Astrocyte of the hippocampus (primary cell): ENCODE measurements at regions not wholly inside any gene's neighbourhood (a gene's known extent, or its start where the extent isn't known, plus 50 kb on each side); places are given as distances from the start of the nearest gene placed in this dataset.
"Not testable (repeated sequence)": the region's sequence is repeated elsewhere in the genome, so short reads cannot be mapped to it uniquely, and the experiment has no call there.

Source experiments
- DNase-seq: peaks from one replicate; pipeline ENCODE4 v3.0.0; 2011; ENCODE audit warnings: low read depth, low spot score

DNA sequence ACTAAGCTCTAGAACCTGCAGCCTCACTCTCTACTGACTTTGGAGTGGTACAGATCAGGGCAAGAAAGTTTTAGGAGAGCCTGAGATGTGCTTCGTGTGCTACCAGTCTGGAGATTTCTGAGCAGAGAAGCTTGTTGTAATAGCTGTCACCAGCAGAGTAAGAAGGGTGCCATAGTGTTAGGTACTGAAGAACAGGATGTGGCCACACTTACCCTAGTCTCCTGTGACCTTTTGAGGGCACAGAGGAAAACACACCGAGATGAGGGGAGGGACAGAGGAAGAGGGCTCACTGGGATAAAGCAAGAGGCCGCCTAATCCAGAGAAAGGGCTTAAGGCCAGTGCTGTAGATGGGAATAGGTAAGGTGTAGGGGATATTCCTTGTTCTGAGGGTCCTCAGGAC lies 146.2 kb upstream of the MTPN start:
- DNase-seq, result no peak

GRCh38 chr7:136122026-136122425 lies 144.9 kb upstream of the MTPN start:
- DNase-seq, result no peak

DNA sequence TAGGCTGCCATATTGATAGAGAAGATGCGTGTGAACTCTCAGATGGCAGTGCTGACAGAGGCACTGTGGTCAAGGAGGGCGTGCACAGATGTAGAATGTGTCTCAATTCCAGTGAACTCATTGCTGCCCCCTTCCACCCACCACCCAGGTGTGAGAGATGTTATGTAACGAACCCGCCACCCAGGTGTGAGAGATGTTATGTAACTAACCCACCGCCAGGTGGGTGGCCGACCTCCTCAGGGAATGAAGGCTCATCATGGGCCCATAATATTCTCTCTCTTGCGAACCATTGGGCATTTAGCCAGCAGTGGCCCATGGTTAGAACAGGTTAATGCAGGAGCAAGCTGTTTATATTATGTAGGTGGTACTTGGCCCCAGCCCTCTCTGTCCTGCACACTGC lies 140.4 kb upstream of the MTPN start:
- DNase-seq, result no peak

DNA sequence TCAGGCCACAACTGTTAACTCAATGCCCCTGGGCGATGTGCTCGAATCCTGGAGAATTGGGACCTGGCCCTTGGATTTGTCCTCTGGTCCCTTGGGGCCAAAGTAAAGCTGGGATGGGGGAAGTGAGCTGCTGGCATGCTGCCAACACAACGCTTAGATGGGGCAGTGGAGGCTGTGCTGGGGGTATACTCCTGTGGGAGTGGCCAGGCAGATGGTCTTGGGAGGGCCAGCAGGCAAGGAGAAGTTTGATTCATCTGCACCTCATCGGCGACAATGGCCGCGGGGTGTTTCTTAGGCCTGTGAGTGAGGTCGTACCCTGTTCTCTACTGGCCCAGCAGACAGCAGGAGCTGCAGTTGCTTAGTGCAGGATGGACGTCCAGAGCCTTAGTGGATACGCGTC lies 139.0 kb upstream of the MTPN start:
- DNase-seq, result no peak

DNA sequence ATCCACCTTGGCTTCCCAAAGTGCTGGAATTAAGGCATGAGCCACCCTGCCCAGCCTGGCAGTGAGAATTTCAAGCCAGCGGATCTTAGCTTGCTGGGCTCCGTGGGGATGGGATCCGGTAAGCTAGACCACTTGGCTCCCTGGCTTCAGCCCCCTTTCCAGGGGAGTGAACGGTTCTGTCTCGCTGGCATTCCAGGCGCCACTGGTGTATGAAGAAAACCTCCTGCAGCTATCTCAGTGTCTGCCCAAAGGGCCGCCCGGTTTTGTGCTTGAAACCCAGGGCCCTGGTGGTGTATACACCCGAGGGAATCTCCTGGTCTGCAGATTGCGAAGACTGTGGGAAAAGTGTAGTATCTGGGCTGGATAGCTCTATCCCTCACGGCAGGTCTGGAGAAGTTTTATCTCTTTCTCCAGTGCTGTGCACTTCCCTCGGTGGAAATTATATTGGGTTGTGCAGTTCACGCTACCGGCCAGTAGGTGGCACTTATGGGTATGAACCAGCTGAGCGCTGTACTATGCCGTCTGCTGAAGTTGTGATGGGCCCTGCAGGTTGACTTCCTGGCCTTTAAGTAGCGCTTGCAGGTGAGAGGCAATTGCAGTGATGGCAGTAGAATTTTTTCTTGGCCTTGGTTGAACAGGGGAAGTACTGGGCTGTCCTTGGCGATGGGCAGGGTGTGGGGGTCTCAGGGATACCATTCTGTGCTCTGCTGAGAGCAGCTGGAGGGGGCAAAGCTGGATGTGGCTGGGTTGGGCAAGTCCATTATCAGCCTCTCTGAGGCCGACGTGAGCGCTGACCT lies 138.0 kb upstream of the MTPN start:
- DNase-seq, result peak; percentile 60

GRCh38 chr7:136114467-136114866 lies 137.3 kb upstream of the MTPN start:
- not testable (repeated sequence) for DNase-seq

DNA sequence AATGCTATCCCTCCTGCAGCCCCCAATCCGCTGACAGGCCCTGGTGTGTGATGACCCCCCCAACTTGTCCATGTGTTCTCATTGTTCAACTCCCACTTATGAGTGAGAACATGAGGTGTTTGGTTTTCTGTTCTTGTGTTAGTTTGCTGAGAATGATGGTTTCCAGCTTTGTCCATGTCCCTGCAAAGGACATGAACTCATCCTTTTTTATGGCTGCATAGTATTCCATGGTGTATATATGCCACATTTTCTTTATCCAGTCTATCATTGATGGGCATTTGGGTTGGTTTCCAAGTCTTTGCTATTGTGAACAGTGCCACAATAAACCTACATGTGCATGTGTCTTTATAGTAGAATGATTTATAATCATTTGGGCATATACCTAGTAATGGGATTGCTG lies 131.9 kb upstream of the MTPN start:
- DNase-seq, result not testable (repeated sequence)

DNA sequence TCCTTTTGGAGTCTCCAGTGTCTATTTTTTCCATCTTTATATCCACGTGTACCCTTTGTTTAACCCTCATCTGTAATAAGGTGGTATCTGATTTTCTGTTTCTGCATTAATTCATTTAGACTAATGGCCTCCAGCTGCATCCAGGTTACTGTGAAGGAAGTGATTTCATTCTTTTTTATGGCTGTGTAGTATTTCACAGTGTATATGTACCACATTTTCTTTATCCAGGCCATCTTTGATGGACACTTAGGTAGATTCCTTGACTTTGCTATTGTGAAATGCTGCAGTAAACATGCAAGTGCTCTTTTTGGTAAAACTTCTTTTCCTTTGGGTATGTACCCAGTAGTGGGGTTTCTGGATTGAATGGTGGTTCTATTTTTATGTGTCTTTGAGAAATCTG lies 128.0 kb upstream of the MTPN start:
- no peak for DNase-seq

- no peak for DNase-seq
Observed at GRCh38 chr7:136104269-136104603, 127.1 kb upstream of the MTPN start.

DNA sequence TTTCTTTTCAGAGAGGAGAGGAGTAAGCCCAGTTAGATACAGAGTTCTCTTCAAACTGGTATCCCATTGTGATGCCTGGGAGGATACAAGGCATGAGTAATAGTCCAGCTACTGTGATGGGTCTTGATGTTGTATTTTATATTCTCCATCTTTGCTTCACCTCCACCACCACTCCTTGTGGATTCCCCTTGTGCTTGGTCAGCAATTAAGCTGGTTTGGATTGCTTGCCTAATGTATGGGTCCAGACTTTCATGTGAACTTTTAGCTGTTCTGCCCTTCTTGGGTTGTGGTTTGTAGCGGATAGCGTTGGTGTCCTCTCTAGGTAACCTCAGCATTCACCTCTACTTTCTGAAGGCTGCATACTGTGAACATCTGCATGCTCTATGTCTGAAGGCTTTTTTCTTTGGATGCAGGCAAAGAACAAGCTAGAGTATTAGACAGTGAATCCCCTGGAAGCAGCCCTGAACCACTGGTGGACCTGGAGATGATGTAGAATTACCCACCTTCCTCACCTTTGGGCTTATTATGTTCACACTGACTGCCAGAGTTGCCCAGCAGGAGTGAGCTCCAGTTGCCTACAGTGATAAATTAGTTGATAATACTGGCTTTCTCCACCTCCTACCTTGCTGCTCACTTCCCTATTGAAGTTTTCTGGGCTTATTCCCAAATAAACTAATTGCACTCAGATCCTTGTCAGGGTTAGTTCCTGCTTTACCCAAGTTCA lies 126.5 kb upstream of the MTPN start:
- DNase-seq, result no peak

- DNase-seq, result no peak
Observed at GRCh38 chr7:136102881-136103280, 125.7 kb upstream of the MTPN start.

GRCh38 chr7:136092714-136093113 lies 115.6 kb upstream of the MTPN start:
- not testable (repeated sequence) for DNase-seq

DNA sequence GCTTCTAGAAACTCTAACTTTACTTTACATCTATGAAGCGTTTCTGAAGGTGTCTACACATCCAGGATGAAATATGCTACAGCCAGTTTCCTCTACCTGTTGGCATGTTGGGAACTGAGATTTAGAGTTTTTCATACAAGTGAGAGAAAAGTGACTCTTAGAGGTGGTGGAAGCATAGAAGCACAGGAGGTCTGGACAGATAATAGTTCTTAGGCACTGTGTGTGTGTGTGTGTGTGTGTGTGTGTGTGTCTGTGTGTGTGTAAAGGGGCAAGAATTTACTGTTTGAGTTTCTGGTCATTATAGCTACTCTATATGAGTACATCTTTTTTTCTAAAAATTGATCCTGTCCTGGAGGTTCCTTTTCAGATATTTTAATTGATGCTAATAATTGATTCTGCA lies 110.7 kb upstream of the MTPN start:
- DNase-seq, result no peak

DNA sequence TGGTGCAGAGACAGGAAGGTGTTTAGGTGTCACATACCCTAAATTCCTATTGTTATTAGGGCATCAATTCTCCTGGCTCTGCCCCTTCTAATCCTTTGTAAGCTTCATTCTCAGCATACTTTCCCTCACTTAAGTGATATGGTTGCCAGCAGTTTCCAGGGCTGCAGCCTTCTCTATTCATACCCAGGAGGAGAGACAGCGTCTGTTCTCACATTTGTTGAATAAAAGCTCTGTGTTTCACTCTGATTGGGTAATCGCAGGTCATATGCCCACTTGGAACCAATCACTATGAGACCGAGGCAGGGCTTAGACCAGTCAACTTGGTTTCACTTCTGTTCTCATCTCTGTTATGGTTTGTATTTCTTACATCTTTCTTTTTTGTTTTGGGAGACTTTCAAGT lies 109.6 kb upstream of the MTPN start:
- peak; percentile 90 for DNase-seq

DNA sequence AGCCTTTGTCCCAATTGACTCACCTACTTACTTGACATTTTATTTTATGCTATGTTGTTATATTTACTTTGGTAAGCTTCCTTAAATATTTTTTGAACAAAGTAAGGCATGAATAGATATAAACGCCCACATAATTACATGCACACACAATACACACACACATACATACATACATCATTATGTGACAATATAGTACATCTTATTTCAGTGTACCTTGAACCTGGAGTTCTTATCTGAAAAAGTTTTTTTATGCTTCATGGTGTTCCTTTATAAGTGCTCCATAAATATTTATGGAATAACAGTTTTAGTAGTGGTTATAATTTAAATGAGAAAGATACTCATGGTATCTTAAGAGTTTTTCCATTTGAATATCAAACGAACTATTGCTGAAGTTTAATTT lies 102.8 kb upstream of the MTPN start:
- DNase-seq, result no peak

DNA sequence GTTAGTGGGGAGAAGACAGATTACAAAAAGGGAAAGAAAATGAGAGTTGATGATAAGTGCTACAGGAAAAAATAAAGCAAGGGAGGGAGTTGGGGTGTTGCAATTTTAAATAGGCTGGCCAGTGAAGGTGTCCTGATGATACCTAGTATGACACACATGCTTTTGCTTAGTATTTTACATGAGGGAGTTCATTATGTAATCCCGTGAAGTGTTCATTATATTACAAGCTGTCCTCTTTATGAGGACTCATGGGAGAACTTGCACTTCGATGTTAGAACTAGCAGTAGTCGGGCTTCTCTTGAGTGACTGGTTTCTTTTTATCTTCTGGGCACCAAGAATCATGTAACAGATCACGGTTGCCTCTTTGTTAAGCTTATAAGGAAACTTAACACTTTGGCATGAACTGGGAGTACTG lies 102.3 kb upstream of the MTPN start:
- DNase-seq, result no peak

DNA sequence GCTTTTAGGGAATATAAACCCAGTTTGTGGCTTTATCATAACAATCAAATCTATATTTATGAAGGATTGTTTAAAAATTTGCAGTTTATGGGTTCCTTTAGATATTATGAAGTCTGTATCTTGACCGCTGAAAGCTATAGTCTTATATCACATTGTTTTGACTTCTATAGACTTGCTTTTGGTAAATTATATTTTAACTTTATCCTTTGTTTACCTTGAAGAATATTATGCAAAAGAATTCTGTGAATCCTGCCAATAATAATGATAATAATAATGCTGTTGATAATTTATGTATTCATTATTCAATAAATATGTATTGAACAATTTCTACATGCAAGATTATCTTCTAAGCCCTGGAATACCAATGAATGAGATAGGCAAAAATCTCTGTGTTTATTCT lies 101.9 kb upstream of the MTPN start:
- no peak for DNase-seq

- DNase-seq, result no peak
Observed at GRCh38 chr7:136078630-136079029, 101.5 kb upstream of the MTPN start.

GRCh38 chr7:136076954-136077353 lies 99.8 kb upstream of the MTPN start:
- no peak for DNase-seq

DNA sequence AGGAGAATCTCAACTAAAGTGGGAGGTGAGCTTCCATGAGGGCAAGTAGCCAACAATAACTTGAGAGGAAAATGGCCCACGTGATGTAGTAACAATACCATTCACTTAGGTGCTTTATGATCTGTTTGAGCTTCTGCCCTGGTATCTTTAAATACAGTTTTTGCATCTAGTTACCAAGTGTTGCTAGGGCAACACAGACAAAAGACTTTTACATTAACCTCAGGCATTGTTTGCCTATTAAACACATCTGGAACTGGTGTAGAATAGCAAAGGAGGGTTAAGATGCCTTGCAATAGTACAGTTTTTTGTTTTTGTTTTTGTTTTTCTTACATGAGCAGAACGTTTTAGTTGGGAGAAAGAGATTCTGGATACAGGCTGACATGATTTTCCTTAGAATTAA lies 97.7 kb upstream of the MTPN start:
- DNase-seq, result no peak

DNA sequence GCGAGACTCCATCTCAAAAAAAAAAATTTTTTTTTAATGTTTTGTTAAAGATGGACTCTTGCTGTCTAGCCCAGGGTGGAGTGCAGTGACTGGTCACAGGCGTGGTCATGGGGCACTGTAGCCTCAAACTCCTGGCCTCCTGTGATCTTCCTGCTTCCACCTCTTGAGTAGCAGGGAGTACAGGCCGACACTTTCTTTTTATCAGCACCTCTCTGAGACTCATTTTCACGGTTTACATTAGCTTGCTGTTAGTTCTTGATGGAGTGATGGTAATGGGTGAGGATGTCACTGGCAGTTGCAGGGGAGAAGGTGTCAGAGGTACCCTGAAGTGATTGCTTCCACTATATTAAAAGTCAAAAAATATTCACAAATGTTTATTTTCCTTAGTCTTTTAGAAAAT lies 95.3 kb upstream of the MTPN start:
- DNase-seq, result no peak

- no peak for DNase-seq
Observed at GRCh38 chr7:136070736-136071505, 93.8 kb upstream of the MTPN start.
